CD4-positive, alpha-beta T cell (primary cell): ENCODE measurements at regions not wholly inside any gene's neighbourhood (a gene's known extent, or its start where the extent isn't known, plus 50 kb on each side); places are given as distances from the start of the nearest gene placed in this dataset.
"Not testable (repeated sequence)": the region's sequence is repeated elsewhere in the genome, so short reads cannot be mapped to it uniquely, and the experiment has no call there.

Experiments used
- ATAC-seq: fragments of 200-7000 bp; cut with Tn5 transposase; one replicate; pipeline ENCODE4 v1.10.0; 2022; ENCODE audit warnings: mild to moderate bottlenecking; ENCODE audit not compliant: poor library complexity
- CTCF ChIA-PET: fragments of 350-600 bp; sonication (Branson Sonifier 250); formaldehyde crosslinking; loops from one replicate; lab custom pipeline; 2021; ENCODE audit warnings: antibody characterized with exemption, inconsistent platforms; lab: Charles Lee
- POLR2A ChIA-PET: fragments of 350-600 bp; sonication (Branson Sonifier 250); formaldehyde crosslinking; loops from one replicate; lab custom pipeline; 2021; ENCODE audit warnings: antibody characterized with exemption, inconsistent platforms; lab: Charles Lee
- DNase-seq, 14 experiments: peaks; one replicate each; pipeline ENCODE4 v3.0.0-alpha.2; 2013 to 2020; ENCODE audit warnings: mixed read lengths in 2 of 14
- H3K27ac ChIP-seq, 2 donors: one replicate each; pipeline versions ENCODE4 v1.5.1 to v1.7.0; 2013; ENCODE audit warnings: low read length in 2 of 2, low read depth in 1 of 2, mild to moderate bottlenecking in 1 of 2
- H3K27me3 ChIP-seq, 2 experiments: 1 replicate in 1 of 2; 2 replicates in 1 of 2; pipeline versions ENCODE4 v1.6.1 to v1.7.0; 2013; ENCODE audit warnings: low read length in 2 of 2, control low read depth in 1 of 2, mild to moderate bottlenecking in 1 of 2, moderate library complexity in 1 of 2; ENCODE audit not compliant: insufficient read depth in 2 of 2, control insufficient read depth in 1 of 2
- H3K36me3 ChIP-seq: one replicate; pipeline ENCODE4 v1.6.1; 2013; ENCODE audit warnings: low read length, control low read depth; ENCODE audit not compliant: insufficient read depth
- H3K4me1 ChIP-seq: one replicate; pipeline ENCODE4 v1.6.1; 2013; ENCODE audit warnings: low read length, control low read depth; ENCODE audit not compliant: insufficient read depth
- H3K4me3 ChIP-seq: one replicate; pipeline ENCODE4 v1.5.1; 2013; ENCODE audit warnings: mild to moderate bottlenecking, low read length, moderate library complexity
- H3K9me3 ChIP-seq, 2 experiments: 1 replicate in 1 of 2; 2 replicates in 1 of 2; pipeline versions ENCODE4 v1.6.1 to v1.7.0; 2013; ENCODE audit warnings: low read length in 2 of 2, mild to moderate bottlenecking in 2 of 2, control low read depth in 1 of 2, moderate library complexity in 1 of 2; ENCODE audit not compliant: control insufficient read depth in 1 of 2, insufficient read depth in 1 of 2
- H3K27ac Mint-ChIP-seq: one replicate; pipeline ENCODE4 v1.8.0; 2020; ENCODE audit warnings: mixed read lengths
- H3K27me3 Mint-ChIP-seq: one replicate; pipeline ENCODE4 v1.8.0; 2021; ENCODE audit warnings: mixed read lengths
- H3K36me3 Mint-ChIP-seq: one replicate; pipeline ENCODE4 v1.8.0; 2021; ENCODE audit warnings: low read depth, mixed read lengths
- H3K4me1 Mint-ChIP-seq: one replicate; pipeline ENCODE4 v1.8.0; 2021; ENCODE audit warnings: low read depth, mixed read lengths
- H3K4me3 Mint-ChIP-seq: one replicate; pipeline ENCODE4 v1.8.0; 2020; ENCODE audit warnings: mild to moderate bottlenecking, mixed read lengths
- H3K9me3 Mint-ChIP-seq: one replicate; pipeline ENCODE4 v1.8.0; 2020; ENCODE audit warnings: mixed read lengths
- intact Hi-C, 2 experiments: fragments of 100-400 bp; cut with DNase I in 1 of 2; cut with micrococcal nuclease in 1 of 2; formaldehyde crosslinking; loops; one replicate each; pipeline versions ENCODE4 v1.15.1 to v1.9.0; 2023 to 2025; cut with DNase I, micrococcal nuclease
- TF ChIP-seq, protein P1 (sequence below): fragments of 200-600 bp; IDR thresholded peaks from one replicate; pipeline ENCODE4 v1.8.0; 2022; ENCODE audit warnings: antibody characterized with exemption, mild to moderate bottlenecking

DNA sequence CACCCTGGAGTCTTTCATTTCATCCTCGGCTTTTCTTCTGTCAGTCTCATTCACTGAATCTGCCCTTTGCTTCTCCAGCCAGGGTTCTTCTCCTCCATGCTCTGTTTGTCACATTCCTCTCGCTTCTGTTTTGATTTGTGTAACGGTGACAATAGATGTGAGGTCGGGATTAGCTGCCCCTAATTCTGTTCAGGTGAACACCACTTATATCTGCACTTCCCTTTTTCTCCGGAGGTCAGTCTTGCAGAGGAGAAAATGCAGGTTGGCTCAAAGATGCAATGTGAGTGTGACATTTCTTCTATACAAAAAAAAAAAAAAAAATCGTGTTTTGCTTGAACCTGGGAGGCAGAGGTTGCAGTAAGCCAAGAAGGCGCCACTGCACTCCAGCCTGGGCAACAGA, 262.9 kb downstream of the ASMT start:
- Histone ChIP-seq H3K4me1 (no peaks in the 10 kb centered on the region), H3K27ac (no peak overlapping the region), H3K36me3 (no peaks in the 10 kb centered on the region), H3K4me3 (no peak overlapping the region), H3K9me3 (peaks cover 0 to 30% of the 10 kb centered on the region in 2 experiments), H3K27me3 (no peaks in the 10 kb centered on the region)
- no peak for DNase-seq
- TF ChIP-seq, protein P1, sequence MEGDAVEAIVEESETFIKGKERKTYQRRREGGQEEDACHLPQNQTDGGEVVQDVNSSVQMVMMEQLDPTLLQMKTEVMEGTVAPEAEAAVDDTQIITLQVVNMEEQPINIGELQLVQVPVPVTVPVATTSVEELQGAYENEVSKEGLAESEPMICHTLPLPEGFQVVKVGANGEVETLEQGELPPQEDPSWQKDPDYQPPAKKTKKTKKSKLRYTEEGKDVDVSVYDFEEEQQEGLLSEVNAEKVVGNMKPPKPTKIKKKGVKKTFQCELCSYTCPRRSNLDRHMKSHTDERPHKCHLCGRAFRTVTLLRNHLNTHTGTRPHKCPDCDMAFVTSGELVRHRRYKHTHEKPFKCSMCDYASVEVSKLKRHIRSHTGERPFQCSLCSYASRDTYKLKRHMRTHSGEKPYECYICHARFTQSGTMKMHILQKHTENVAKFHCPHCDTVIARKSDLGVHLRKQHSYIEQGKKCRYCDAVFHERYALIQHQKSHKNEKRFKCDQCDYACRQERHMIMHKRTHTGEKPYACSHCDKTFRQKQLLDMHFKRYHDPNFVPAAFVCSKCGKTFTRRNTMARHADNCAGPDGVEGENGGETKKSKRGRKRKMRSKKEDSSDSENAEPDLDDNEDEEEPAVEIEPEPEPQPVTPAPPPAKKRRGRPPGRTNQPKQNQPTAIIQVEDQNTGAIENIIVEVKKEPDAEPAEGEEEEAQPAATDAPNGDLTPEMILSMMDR, result no peak
- peaks cover 3% of the 10 kb centered on the region for H3K27me3 Mint-ChIP-seq
- no peak overlapping the region for H3K4me3 Mint-ChIP-seq
- H3K9me3 Mint-ChIP-seq, result peaks cover 12% of the 10 kb centered on the region
- H3K4me1 Mint-ChIP-seq, result no peaks in the 10 kb centered on the region
- ChIA-PET CTCF (no interaction called here), POLR2A (no interaction called here)
- no peak overlapping the region for H3K27ac Mint-ChIP-seq
- H3K36me3 Mint-ChIP-seq, result no peaks in the 10 kb centered on the region
- ATAC-seq, result no peak
- intact Hi-C loops, result no loop called here

DNA sequence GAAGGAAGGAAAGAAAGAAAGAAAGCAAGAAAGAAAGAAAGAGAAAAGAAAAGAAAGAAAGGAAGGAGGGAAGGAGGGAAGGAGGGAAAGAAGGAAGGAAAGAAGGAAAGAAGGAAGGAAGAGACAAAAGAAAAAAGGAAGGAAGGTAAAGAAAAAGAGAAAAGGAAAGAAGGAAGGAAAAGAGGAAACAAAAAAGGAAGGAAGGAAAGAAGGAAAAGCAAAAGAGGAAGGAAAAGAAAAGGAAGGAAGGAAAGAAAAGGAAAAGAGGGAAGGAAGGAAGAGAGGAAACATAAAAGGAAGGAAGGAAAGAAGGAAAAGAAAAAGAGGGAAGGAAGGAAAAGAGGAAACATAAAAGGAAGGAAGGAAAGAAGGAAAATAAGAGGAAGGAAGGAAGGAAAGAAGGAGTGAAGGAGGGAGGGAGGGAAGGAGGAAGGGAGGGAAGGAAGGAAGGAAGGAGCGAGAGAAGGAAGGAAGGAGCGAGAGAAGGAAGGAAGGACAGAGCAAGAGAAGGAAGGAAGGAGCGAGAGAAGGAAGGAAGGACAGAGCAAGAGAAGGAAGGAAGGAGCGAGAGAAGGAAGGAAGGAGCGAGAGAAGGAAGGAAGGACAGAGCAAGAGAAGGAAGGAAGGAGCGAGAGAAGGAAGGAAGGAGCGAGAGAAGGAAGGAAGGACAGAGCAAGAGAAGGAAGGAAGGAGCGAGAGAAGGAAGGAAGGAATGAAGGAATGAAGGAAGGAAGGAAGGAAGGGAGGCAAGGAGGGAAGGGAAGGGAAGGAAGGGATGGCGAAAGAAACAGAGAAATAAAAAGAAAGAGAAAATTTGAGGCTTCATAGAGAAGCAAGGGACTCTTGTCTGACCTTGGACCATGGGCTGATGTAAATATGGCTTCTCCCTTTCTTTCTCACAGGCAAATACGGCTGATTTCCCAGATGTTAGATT, 266.3 kb downstream of the ASMT start:
- Mint-ChIP-seq H3K9me3 (peaks cover 12% of the 10 kb centered on the region), H3K27me3 (peaks cover 15% of the 10 kb centered on the region)
- H3K36me3 Mint-ChIP-seq, ATAC-seq, H3K4me3 Mint-ChIP-seq, H3K4me3 ChIP-seq, intact Hi-C loops, H3K27ac ChIP-seq, H3K4me1 ChIP-seq, H3K27me3 ChIP-seq, CTCF ChIA-PET, POLR2A ChIA-PET, DNase-seq, H3K27ac Mint-ChIP-seq, H3K36me3 ChIP-seq, H3K4me1 Mint-ChIP-seq: not testable (repeated sequence)
- peaks cover 0 to 25% of the 10 kb centered on the region in 2 experiments for H3K9me3 ChIP-seq

DNA sequence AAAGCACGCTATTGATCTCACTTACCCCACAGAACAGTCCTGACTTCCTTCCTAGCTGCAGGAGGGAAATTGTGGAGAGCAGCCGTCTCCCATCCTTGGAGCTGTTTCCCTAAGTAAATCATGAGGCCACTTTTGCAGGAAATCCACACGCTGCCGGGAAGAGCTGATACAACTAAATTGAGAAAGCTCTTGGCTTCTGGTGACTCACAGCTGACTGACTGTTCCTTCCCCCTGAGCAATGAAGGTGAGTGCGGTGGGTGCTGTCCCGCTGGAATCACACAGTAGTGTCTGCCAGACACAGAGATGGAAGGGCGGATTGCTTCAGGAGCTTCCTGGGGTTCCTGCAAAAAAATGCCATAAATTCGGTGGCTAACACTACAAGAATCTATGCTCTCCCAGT, 268.9 kb downstream of the ASMT start:
- Histone ChIP-seq H3K27me3 (no peaks in the 10 kb centered on the region), H3K4me3 (no peak overlapping the region), H3K9me3 (peaks cover 0 to 17% of the 10 kb centered on the region in 2 experiments), H3K27ac (no peak overlapping the region), H3K36me3 (no peaks in the 10 kb centered on the region), H3K4me1 (no peaks in the 10 kb centered on the region)
- Mint-ChIP-seq H3K4me3 (no peak overlapping the region), H3K9me3 (peaks cover 8% of the 10 kb centered on the region), H3K27ac (no peak overlapping the region), H3K4me1 (no peaks in the 10 kb centered on the region), H3K36me3 (no peaks in the 10 kb centered on the region), H3K27me3 (peaks cover 15% of the 10 kb centered on the region)
- TF ChIP-seq, protein P1, result no peak
- ATAC-seq, result no peak
- ChIA-PET CTCF (no interaction called here), POLR2A (no interaction called here)
- intact Hi-C loops, result no loop called here
- no peak for DNase-seq
